Spleen (tissue), 7 donors: ENCODE measurements at regions not wholly inside any gene's neighbourhood (a gene's known extent, or its start where the extent isn't known, plus 50 kb on each side); places are given as distances from the start of the nearest gene placed in this dataset.

ENCODE experiments used
- POLR2A ChIP-seq, 3 donors: fragments of 450-650 bp; IDR thresholded peaks; one replicate each; pipeline ENCODE4 v1.5.1; 2017; ENCODE audit warnings: antibody characterized with exemption in 3 of 3, mild to moderate bottlenecking in 1 of 3
- POLR2AphosphoS5 ChIP-seq, 3 donors: sonication (generic); formaldehyde crosslinking; IDR thresholded peaks; one replicate each; pipeline ENCODE4 v1.5.1; 2017; ENCODE audit warnings: antibody characterized with exemption in 3 of 3
- TF ChIP-seq, protein P1 (sequence below), 11 experiments: fragments of 200-600 bp in 7 of 11; fragments of 450-650 bp in 4 of 11; sonication (generic) in 4 of 11; IDR thresholded peaks in 8 of 11; conservative IDR thresholded peaks in 3 of 11; 1 replicate in 7 of 11; 2 replicates in 4 of 11; pipeline versions ENCODE4 v1.4.0 to v1.8.0; 2016 to 2021; ENCODE audit warnings: antibody characterized with exemption in 11 of 11, inconsistent platforms in 4 of 11, mild to moderate bottlenecking in 1 of 11
- donor health status: DM: no; HTN: no; CAD: no; lungs with moderate emphysema.
- donor health status: DM: no; HTN: no; CAD: no.
- donor health status: DM: no; HTN: no; CAD: no.

DNA sequence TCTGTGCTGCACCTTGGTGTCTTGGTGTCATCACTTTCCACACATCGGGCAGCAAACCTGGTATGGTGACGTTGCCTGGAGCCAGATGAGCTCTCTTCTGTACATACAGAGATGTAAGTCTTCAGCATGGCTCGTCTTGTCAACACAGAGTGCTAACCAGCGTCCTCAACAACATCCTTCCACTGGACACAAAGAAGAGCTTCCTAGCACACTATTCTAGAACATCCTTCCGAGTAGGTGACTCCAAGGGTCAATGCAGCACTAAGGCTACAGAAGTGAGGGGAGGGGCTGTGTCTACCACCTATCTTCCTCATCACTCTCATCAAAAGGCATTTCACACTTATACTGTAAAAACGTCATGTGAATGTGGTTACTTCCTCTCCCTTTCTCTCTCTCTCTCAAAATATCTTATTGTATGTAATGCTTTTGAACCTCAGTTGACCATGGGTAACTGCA is 108.1 kb upstream of the SLC1A4 start:
- TF ChIP-seq, protein P1, sequence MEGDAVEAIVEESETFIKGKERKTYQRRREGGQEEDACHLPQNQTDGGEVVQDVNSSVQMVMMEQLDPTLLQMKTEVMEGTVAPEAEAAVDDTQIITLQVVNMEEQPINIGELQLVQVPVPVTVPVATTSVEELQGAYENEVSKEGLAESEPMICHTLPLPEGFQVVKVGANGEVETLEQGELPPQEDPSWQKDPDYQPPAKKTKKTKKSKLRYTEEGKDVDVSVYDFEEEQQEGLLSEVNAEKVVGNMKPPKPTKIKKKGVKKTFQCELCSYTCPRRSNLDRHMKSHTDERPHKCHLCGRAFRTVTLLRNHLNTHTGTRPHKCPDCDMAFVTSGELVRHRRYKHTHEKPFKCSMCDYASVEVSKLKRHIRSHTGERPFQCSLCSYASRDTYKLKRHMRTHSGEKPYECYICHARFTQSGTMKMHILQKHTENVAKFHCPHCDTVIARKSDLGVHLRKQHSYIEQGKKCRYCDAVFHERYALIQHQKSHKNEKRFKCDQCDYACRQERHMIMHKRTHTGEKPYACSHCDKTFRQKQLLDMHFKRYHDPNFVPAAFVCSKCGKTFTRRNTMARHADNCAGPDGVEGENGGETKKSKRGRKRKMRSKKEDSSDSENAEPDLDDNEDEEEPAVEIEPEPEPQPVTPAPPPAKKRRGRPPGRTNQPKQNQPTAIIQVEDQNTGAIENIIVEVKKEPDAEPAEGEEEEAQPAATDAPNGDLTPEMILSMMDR (IDR thresholded peaks at IDR 0.05 in 8 of 11, conservative IDR thresholded peaks at IDR 0.05 in 3 of 11): no peak
- no peak for TF ChIP-seq POLR2A (IDR thresholded peaks at IDR 0.05)
- TF ChIP-seq POLR2AphosphoS5 (IDR thresholded peaks at IDR 0.05): no peak
